GM12891 (cell line): ENCODE measurements at regions not wholly inside any gene's neighbourhood (a gene's known extent, or its start where the extent isn't known, plus 50 kb on each side); places are given as distances from the start of the nearest gene placed in this dataset.

Source experiments
- PAX5 ChIP-seq: IDR thresholded peaks from 2 replicates; pipeline ENCODE4 v1.6.1; 2011; ENCODE audit warnings: low read length, moderate library complexity, mild to moderate bottlenecking; ENCODE audit not compliant: insufficient read depth, severe bottlenecking
- POLR2A ChIP-seq: IDR thresholded peaks from 2 replicates; pipeline ENCODE4 v1.6.1; 2011; ENCODE audit warnings: low read depth, low read length, control low read depth
- POLR2AphosphoS5 ChIP-seq: IDR thresholded peaks from 2 replicates; pipeline ENCODE4 v1.6.1; 2011; ENCODE audit warnings: low read depth, low read length, control low read depth
- POU2F2 ChIP-seq: IDR thresholded peaks from 2 replicates; pipeline ENCODE4 v1.6.1; 2011; ENCODE audit warnings: low read depth, mild to moderate bottlenecking, control low read depth, low read length, moderate library complexity
- TAF1 ChIP-seq: IDR thresholded peaks from 2 replicates; pipeline ENCODE4 v1.6.1; 2011; ENCODE audit warnings: low read depth, low read length, control low read depth

DNA sequence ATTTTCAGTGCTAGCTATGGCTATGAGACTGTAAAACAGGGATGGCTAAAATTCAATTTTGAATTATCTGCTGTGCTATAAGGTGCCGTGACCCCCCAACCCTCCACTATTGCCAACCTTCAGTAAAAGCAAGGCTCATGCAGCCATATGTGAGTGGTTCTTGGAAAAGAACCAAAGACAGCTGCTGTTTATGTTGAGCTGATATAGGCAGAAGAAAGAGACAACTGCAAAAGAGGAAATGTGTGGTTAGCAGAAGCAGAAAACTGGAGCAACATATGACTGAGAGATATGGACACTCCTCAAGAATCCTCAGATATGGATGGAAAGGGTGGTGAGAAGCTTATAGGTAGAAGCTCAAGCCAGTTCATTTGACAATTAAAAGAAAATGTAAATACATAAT lies 200.3 kb downstream of the TLE1 start:
- TF ChIP-seq POLR2AphosphoS5 (no peak), POLR2A (no peak), TAF1 (no peak), PAX5 (no peak), POU2F2 (no peak)
